ENCODE measurements at regions not wholly inside any gene's neighbourhood (a gene's known extent, or its start where the extent isn't known, plus 50 kb on each side); places are given as distances from the start of the nearest gene placed in this dataset.
A peak's percentile ranks its signal among the peaks of the same experiment; 100 is the strongest.

DNA sequence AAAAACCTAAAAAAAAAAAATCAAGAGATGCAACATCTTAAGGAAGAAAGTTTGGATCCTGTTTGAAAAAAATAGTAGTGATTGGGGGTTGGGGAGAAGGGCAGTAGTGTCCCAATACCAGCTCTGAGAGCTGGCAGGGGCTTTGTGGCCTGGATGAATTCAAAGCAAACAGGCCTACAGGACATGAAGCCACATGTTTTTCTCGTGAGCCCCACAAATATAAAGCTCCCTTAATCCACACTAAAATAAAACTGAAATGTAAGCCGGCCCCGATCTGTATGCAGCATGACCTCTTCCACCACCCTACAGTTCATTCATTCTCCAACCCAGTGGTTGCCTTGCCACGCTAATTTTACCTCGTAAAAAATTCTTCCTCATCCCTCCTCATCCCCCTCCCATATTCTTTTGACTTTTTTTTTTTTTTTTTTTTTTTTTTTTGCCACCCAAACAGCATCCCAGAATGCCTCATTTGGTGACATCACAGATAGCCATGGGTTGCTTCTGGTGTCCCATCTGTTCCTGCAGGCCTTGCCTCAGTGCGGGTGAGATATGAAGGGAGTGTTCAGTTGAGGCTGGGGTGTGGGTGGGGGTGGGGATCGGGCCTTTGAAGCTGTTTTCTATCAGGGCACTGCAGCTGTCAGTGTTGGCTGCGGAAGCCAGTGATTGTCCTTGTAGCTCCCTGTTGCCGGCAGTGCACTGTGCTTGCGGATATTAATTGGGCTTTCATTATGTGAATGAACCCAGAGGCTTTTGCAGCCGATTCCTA is 81.6 kb upstream of the NFIB start:
- no peak for DNase-seq

DNA sequence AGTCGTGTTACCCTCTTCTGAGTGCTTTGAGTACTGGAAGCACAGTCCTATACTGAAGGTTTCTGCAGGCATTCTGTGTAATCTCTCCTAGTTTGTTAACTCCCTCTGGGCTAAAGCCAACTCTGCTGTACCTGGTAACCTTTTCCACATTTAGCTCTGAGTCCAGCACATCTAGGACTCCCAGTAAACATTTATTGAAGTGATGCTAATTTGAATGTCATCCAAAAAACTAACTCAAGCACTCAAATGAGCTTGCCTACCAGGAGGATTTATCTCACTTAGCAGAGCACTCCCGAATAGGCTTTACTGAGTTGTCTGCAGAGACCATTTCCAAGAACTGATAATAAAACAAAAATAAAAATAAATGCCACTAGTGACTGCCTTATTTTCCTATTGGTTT is 79.5 kb upstream of the NFIB start:
- no peak for DNase-seq

DNA sequence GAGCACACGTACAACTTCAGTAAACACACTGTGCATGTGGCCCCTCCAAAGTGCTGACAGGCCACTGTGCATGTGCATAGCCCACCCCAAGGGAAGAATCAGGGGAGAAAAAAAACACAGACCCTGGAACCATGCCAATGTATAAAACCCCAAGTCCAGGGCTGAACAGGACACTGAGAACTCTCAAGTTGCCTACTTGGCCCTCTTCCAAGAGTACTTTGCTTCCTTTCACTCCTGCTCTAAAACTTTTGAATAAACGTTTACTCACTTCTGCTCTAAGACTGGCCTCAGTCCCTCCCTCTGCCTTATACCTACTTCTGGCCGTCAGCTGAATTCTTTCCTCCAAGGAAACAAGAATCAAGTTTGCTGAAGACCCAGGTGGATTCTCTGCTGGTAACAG is 77.7 kb upstream of the NFIB start:
- DNase-seq = no peak

GRCh38 chr9:14389657-14390056 is 75.7 kb upstream of the NFIB start:
- no peak for DNase-seq

- no peak for DNase-seq
These were observed 75.2 kb upstream of the NFIB start for GRCh38 chr9:14389146-14389545.

DNA sequence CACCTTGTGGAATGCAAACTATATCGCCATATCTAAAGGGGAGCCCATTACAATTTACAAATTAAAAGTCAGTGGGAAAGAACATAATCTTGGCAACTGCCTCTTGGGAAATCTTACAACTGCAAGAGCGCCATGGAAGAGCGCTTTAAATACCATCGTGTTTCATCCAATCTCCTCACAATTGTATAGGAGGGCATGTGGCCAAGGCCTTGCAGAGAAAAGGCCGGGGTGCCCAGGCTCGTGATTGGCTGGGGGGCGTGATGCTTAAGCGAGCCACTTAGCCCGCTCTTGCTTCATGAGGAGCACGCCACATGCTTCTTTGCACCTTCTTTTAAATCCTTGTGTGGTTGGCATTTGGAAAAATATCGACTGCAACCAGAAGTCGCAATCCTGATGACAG is 69.8 kb upstream of the NFIB start:
- no peak for DNase-seq

GRCh38 chr9:14383294-14383693 is 69.4 kb upstream of the NFIB start:
- DNase-seq = no peak

DNA sequence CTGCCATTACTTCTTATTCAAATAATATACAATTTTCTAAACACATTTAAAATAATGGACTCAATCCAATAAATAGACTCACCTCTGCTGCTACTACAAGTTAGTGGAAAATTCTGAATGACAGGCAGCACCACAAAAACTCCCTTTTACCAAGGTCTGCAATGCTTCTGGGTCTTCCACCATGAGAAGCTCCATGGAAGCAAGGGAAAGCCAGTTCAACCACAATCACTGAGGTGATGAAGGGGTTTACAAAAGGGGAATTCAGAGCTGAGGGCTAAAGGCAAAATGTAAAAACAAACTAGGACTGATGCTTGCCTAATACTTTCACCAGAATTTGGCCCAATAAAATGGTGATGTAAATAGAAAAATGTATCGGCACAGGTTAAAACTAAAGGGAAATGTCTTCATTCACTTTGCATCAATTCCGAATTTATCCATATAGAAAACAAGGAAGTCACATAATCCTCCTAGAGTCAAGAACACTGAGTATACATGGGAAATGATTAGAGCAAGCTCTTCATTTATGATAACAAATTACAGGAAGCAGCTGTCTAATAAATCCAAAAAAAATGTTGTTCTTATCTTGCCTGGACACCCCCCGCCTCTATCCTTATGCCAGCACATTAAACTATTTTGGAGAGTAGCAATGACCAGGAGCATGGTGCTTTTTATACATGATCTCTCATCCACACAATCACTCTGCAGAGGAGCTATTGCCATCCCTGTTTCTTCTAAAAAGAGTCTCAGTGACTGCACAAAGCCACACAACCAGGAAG is 66.3 kb upstream of the NFIB start:
- DNase-seq = no peak

DNA sequence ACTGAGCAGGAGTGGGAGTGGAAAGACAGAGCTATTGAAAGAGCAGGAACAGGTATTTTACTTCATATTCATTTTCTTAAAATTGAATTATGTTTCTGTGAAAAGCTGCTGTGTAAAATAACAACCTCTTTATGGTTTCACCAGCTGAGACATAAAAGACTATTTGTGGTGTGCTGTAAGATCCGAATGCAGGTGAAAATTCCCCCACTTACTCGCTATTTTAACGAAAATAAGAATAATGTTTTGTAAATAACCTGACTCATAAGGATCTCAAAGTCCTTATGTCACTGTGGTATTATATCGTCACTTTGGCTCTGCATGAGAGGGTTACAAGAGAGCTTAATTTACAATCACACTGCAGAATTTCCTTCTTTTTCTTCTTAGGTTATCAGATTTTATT is 65.3 kb upstream of the NFIB start:
- DNase-seq = no peak

DNA sequence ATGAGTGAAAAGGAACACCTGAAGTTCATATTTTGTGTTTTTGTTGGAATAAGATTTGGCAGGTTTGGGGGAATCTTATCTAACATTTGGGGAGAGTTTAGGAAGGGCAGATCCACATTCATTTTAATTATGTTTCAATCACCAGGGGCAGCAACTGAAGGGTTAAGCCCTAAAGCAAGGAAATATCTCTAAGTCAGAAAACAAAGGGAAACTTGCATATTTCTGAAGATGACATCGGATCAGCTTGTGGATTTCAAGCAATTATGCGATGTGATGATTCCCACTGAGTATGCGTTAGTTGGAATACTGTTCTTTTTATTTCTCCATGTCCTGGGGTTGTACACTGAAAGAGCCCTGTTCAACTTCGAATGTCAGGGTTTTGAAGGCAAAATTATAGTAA is 59.8 kb upstream of the NFIB start:
- no peak for DNase-seq

- no peak for DNase-seq
These were observed 59.4 kb upstream of the NFIB start for GRCh38 chr9:14373336-14373666.

GRCh38 chr9:14372437-14373335 is 58.7 kb upstream of the NFIB start:
- DNase-seq = no peak

GRCh38 chr9:14369011-14369410 is 55.1 kb upstream of the NFIB start:
- no peak for DNase-seq

GRCh38 chr9:14366076-14366475 is 52.1 kb upstream of the NFIB start:
- DNase-seq = peak; percentile 91

GRCh38 chr9:14365670-14366069 is 51.7 kb upstream of the NFIB start:
- DNase-seq = no peak

All from muscle of arm (tissue), 1 donor.